ENCODE measurements at regions not wholly inside any gene's neighbourhood (a gene's known extent, or its start where the extent isn't known, plus 50 kb on each side); places are given as distances from the start of the nearest gene placed in this dataset.

DNA sequence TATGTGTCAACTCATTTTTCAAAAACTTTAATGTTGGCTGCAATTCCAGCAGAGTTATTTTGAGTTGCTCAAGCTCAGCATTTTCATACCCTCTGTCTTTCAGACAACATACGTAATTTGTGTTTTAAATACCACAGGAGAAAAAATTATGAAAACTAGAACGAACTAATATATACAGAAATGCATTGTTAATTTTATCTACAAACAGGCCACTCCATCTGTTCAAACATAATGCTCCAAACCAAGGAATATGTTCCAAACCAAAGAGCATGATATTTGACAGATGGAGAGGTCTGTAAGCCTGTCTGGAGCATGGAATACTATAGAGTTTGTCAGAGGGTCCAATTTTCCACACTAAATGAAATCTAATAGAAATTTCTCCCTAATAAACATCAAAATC is 536.2 kb upstream of the FSIP2 start:
- WGBS, 2 experiments (ENCODE audit: extremely low coverage in 1 of 2, insufficient coverage in 1 of 2, insufficient read length in 1 of 2, insufficient replicate concordance in 2 of 2, low coverage in 1 of 2, low lambda C conversion rate in 2 of 2, missing lambda C conversion rate in 1 of 2): 95% methylated on average over 2 of the region's 2 CpGs; no CpG with 5 or more reads in 1 of the 2 experiments
- CTCF ChIA-PET (ENCODE audit: partially characterized antibody): no interaction called here
- no peak overlapping the region for H2AFZ ChIP-seq (ENCODE audit: low read length)
- TF ChIP-seq POLR2A (IDR thresholded peaks at IDR 0.05; ENCODE audit: control extremely low read depth in 1 of 2, low read depth in 2 of 2, low read length in 2 of 2): no peak
- TF ChIP-seq CREB1 (IDR thresholded peaks at IDR 0.05): no peak
- no peak for TF ChIP-seq RAD21 (IDR thresholded peaks at IDR 0.05 in 1 of 2, conservative IDR thresholded peaks at IDR 0.05 in 1 of 2; ENCODE audit: low read depth in 2 of 2, low read length in 2 of 2)
- no peak for TF ChIP-seq EGR1 (IDR thresholded peaks at IDR 0.05; ENCODE audit: borderline replicate concordance, low read depth, low read length)
- TF ChIP-seq YY1 (IDR thresholded peaks at IDR 0.05; ENCODE audit: low read depth, low read length): no peak
- TF ChIP-seq, protein P1, sequence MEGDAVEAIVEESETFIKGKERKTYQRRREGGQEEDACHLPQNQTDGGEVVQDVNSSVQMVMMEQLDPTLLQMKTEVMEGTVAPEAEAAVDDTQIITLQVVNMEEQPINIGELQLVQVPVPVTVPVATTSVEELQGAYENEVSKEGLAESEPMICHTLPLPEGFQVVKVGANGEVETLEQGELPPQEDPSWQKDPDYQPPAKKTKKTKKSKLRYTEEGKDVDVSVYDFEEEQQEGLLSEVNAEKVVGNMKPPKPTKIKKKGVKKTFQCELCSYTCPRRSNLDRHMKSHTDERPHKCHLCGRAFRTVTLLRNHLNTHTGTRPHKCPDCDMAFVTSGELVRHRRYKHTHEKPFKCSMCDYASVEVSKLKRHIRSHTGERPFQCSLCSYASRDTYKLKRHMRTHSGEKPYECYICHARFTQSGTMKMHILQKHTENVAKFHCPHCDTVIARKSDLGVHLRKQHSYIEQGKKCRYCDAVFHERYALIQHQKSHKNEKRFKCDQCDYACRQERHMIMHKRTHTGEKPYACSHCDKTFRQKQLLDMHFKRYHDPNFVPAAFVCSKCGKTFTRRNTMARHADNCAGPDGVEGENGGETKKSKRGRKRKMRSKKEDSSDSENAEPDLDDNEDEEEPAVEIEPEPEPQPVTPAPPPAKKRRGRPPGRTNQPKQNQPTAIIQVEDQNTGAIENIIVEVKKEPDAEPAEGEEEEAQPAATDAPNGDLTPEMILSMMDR (IDR thresholded peaks at IDR 0.05; ENCODE audit: control extremely low read depth in 1 of 3, insufficient read depth in 1 of 3, low read depth in 1 of 3, low read length in 3 of 3): no peak
- TF ChIP-seq SIRT6 (IDR thresholded peaks at IDR 0.05; ENCODE audit: low read length): no peak
- no peak for TF ChIP-seq HDAC2 (IDR thresholded peaks at IDR 0.05; ENCODE audit: borderline replicate concordance in 1 of 2, low read depth in 2 of 2, low read length in 2 of 2)
- no peak for TF ChIP-seq EZH2 (IDR thresholded peaks at IDR 0.05; ENCODE audit: low read depth, low read length, severe bottlenecking)
- TF ChIP-seq, protein P2, sequence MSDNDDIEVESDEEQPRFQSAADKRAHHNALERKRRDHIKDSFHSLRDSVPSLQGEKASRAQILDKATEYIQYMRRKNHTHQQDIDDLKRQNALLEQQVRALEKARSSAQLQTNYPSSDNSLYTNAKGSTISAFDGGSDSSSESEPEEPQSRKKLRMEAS (IDR thresholded peaks at IDR 0.05): no peak
- no peak for TF ChIP-seq MAFK (IDR thresholded peaks at IDR 0.05; ENCODE audit: low read depth, low read length)
- no peak for TF ChIP-seq CHD2 (IDR thresholded peaks at IDR 0.05; ENCODE audit: low read length)
- TF ChIP-seq GABPA (IDR thresholded peaks at IDR 0.05; ENCODE audit: borderline replicate concordance, insufficient read depth, low read length): no peak

More for the DNA sequence above, 536.2 kb upstream of the FSIP2 start:
- Histone ChIP-seq H3K23ac (ENCODE audit: insufficient read length) (no peak overlapping the region), H3K9ac (replicated peaks in 1 of 4; ENCODE audit: extremely low read depth in 1 of 4, low read depth in 3 of 4, low read length in 3 of 4) (no peak overlapping the region), H3K9me3 (ENCODE audit: insufficient read depth in 2 of 2, low read depth in 1 of 2, low read length in 1 of 2) (no peaks in the 10 kb centered on the region), H4K8ac (ENCODE audit: extremely low read depth, insufficient read depth, low read length) (no peak overlapping the region), H3K79me1 (ENCODE audit: low read depth, low read length) (no peaks in the 10 kb centered on the region), H4K91ac (replicated peaks; ENCODE audit: insufficient read length, low read length) (no peak overlapping the region), H3K4me2 (ENCODE audit: insufficient read depth in 1 of 2, low read depth in 2 of 2, low read length in 2 of 2) (no peak overlapping the region), H3K4ac (replicated peaks; ENCODE audit: insufficient read length, low read depth, low read length) (no peak overlapping the region), H3K27me3 (replicated peaks in 1 of 4; ENCODE audit: control insufficient read depth in 3 of 4, extremely low read depth in 1 of 4, insufficient read depth in 3 of 4, low read length in 3 of 4) (peaks cover 0 to 1% (median 0%) of the 10 kb centered on the region in 4 experiments; a peak in 1 of 7 replicates), H3K18ac (ENCODE audit: extremely low read depth, low read length) (no peak overlapping the region), H2BK12ac (ENCODE audit: low read depth, low read length) (no peak overlapping the region), H3K36me3 (ENCODE audit: control insufficient read depth in 2 of 4, insufficient read depth in 4 of 4, low read length in 3 of 4) (no peaks in the 10 kb centered on the region), H4K5ac (ENCODE audit: insufficient read length, low read depth, low read length) (no peak overlapping the region), H2BK15ac (ENCODE audit: low read length) (no peak overlapping the region), H2AK5ac (ENCODE audit: low read depth, low read length) (no peak overlapping the region), H3K4me1 (replicated peaks in 1 of 4; ENCODE audit: control insufficient read depth in 3 of 4, insufficient read depth in 4 of 4, low read length in 3 of 4) (no peaks in the 10 kb centered on the region), H3K56ac (replicated peaks; ENCODE audit: insufficient read length, low read depth, low read length) (no peak overlapping the region), H2BK5ac (ENCODE audit: low read depth, low read length) (no peak overlapping the region), H3K27ac (ENCODE audit: low read depth, low read length) (no peak overlapping the region), H3K4me3 (ENCODE audit: extremely low read depth in 1 of 4, insufficient read depth in 2 of 4, low read depth in 3 of 4, low read length in 4 of 4) (no peak overlapping the region), H3K79me2 (ENCODE audit: control insufficient read depth in 1 of 2, insufficient read depth in 2 of 2, low read length in 2 of 2) (no peaks in the 10 kb centered on the region), H4K20me1 (replicated peaks in 1 of 2; ENCODE audit: control insufficient read depth in 1 of 2, insufficient read depth in 2 of 2, low read length in 2 of 2) (no peaks in the 10 kb centered on the region), H3K14ac (ENCODE audit: insufficient read length) (no peak overlapping the region), H3K23me2 (ENCODE audit: low read depth, low read length) (no peaks in the 10 kb centered on the region), H2BK20ac (ENCODE audit: low read length) (no peak overlapping the region), H2BK120ac (replicated peaks; ENCODE audit: low read depth, low read length) (no peak overlapping the region)
- DNase-seq (ENCODE audit: low read depth in 1 of 2, low spot score in 2 of 2) (no peak), FAIRE-seq (no peak)
- POLR2A ChIA-PET (ENCODE audit: partially characterized antibody): no interaction called here

Measured in H1 (cell line).